ENCODE measurements at regions not wholly inside any gene's neighbourhood (a gene's known extent, or its start where the extent isn't known, plus 50 kb on each side); places are given as distances from the start of the nearest gene placed in this dataset.
A peak's percentile ranks its signal among the peaks of the same experiment; 100 is the strongest.

- DNase-seq = peak; percentile 35
Measured at GRCh38 chr13:112247471-112248405, 128.4 kb upstream of the SPACA7 start.

- peak; percentile 7 for DNase-seq
Measured at GRCh38 chr13:112248406-112248760, 127.8 kb upstream of the SPACA7 start.

GRCh38 chr13:112248862-112249592, 127.1 kb upstream of the SPACA7 start:
- peak; percentile 35 for DNase-seq

GRCh38 chr13:112249644-112250610, 126.2 kb upstream of the SPACA7 start:
- DNase-seq = peak; percentile 32

- DNase-seq = peak; percentile 26
Measured at GRCh38 chr13:112250788-112251445, 125.2 kb upstream of the SPACA7 start.

- peak; percentile 11 for DNase-seq
Measured at GRCh38 chr13:112251930-112252585, 124.1 kb upstream of the SPACA7 start.

GRCh38 chr13:112252804-112253590, 123.2 kb upstream of the SPACA7 start:
- peak; percentile 38 for DNase-seq

- DNase-seq = peak; percentile 7
Measured at GRCh38 chr13:112253631-112254030, 122.5 kb upstream of the SPACA7 start.

- peak; percentile 30 for DNase-seq
Measured at GRCh38 chr13:112254061-112254818, 121.9 kb upstream of the SPACA7 start.

- DNase-seq = peak; percentile 4
Measured at GRCh38 chr13:112254900-112255299, 121.3 kb upstream of the SPACA7 start.

- peak; percentile 49 for DNase-seq
Measured at GRCh38 chr13:112255550-112256120, 120.5 kb upstream of the SPACA7 start.

GRCh38 chr13:112256716-112257494, 119.2 kb upstream of the SPACA7 start:
- peak; percentile 9 for DNase-seq

GRCh38 chr13:112259511-112259910, 116.6 kb upstream of the SPACA7 start:
- DNase-seq = no peak

GRCh38 chr13:112260108-112261055, 115.8 kb upstream of the SPACA7 start:
- DNase-seq = peak; percentile 40

- peak; percentile 11 for DNase-seq
Measured at GRCh38 chr13:112261924-112262323, 114.2 kb upstream of the SPACA7 start.

- peak; percentile 5 for DNase-seq
Measured at GRCh38 chr13:112263152-112263551, 113.0 kb upstream of the SPACA7 start.

GRCh38 chr13:112267660-112268059, 108.5 kb upstream of the SPACA7 start:
- DNase-seq = no peak

- DNase-seq = no peak
Measured at GRCh38 chr13:112270951-112271350, 105.2 kb upstream of the SPACA7 start.

All from activated CD8-positive, alpha-beta memory T cell treated with anti-CD3 and anti-CD28 coated beads for 24 hours (primary cell).